Right renal cortex interstitium (tissue), 3 donors: ENCODE measurements at regions not wholly inside any gene's neighbourhood (a gene's known extent, or its start where the extent isn't known, plus 50 kb on each side); places are given as distances from the start of the nearest gene placed in this dataset.
"Not testable (repeated sequence)": the region's sequence is repeated elsewhere in the genome, so short reads cannot be mapped to it uniquely, and the experiment has no call there.

Source experiments
- DNase-seq, 3 donors: peaks; one replicate each; pipeline ENCODE4 v3.0.0-alpha.2; 2013; ENCODE audit warnings: low read depth in 3 of 3, low spot score in 2 of 3

DNA sequence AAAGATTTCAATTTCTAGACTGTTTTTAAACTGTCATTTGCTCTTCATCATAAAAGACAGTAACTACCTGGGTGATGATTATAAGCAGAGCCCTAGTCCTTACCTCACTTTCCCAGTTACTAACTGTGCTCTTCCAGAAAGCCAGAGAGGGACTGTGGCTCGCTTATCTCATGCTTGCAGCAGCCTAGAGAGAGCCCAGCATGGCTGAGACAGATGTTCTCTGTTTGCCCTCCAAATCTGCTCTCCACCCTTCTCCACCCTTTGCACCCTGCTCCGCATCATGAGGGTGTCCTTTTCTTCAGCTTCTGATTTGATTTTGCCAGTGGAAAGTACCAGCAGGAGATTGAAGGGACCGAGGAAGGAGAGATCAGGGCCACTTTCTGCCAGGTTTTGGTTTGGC is 61.2 kb upstream of the SELENOP start:
- DNase-seq, result no peak

DNA sequence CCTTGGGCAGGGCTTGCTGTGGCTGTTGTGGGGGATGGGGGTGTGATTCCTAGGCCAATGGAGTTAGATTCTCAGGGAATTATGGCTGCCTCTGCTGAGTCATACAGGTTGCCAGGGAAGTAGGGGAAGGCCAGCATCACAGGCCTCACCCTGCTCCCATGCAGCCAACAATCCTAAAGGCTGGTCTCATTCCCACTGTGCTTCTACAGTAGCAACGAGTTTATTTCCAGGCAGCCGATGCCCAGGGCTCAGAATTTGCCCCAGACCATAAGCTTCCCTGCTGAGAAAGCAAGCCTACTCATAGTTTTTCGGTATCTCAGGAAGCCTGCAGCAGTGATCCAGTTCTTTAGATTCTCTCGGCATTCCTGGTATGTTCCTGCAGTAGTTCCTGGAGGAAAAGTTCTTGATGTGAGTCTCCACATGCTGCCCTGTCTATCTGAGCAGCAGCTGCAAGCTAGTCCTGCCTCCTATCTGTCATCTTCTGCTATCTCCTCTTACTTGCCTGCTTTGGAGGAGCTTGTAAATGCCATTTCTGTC is 59.3 kb upstream of the SELENOP start:
- DNase-seq, result no peak

- not testable (repeated sequence) for DNase-seq
Observed at GRCh38 chr5:42868417-42868816, 56.7 kb upstream of the SELENOP start.

- not testable (repeated sequence) for DNase-seq
Observed at GRCh38 chr5:42864749-42865148, 53.1 kb upstream of the SELENOP start.
